ENCODE measurements at regions not wholly inside any gene's neighbourhood (a gene's known extent, or its start where the extent isn't known, plus 50 kb on each side); places are given as distances from the start of the nearest gene placed in this dataset.
"Not testable (repeated sequence)": the region's sequence is repeated elsewhere in the genome, so short reads cannot be mapped to it uniquely, and the experiment has no call there.

GRCh38 chr5:82603033-82603987 lies 325.2 kb upstream of the RPS23 start:
- DNase-seq (ENCODE audit: low spot score), result no peak

GRCh38 chr5:82601861-82602260 lies 323.7 kb upstream of the RPS23 start:
- no peak for DNase-seq (ENCODE audit: low spot score)

DNA sequence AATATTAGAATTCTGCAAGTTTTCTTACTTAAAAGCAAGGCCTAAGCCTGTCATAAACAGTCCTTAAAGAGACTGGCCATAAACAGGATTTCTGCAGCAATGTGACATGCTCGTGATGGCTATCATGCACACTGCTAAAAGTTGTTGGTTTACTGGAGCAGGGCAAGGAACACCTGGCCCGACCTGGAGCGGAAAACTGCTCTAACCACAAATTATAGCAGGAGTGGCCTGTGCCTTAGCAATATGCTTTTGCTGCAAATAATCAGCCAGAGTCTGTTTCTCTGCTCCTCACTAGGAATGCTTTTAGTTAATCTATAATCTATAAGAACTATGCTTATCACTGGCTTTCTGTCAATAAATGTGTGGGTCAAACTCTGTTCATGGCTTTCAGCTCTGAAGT lies 322.9 kb upstream of the RPS23 start:
- DNase-seq (ENCODE audit: low spot score), result no peak

GRCh38 chr5:82599692-82600091 lies 321.5 kb upstream of the RPS23 start:
- DNase-seq (ENCODE audit: low spot score), result no peak

GRCh38 chr5:82599030-82599429 lies 320.9 kb upstream of the RPS23 start:
- no peak for DNase-seq (ENCODE audit: low spot score)

- DNase-seq (ENCODE audit: low spot score), result no peak
These were observed 319.3 kb upstream of the RPS23 start for GRCh38 chr5:82597437-82597836.

DNA sequence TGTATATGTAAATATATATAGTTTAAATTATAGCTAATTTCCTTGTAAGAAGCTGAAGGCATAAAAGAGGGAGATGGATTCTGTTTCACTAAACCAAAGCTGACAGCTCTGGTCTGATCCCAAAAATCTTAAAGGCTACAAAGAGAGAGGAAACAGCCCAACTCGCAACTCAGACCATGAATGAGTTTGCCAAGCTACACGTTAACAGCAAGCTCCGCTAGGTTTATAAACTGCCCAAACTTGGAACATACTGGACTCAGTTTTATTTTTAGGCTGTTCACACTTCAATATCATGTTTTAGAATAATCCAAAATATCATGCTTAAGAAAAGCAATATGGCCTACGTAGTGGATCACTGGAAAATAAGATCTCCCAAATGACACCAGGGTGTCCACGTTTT lies 318.3 kb upstream of the RPS23 start:
- DNase-seq (ENCODE audit: low spot score), result no peak

DNA sequence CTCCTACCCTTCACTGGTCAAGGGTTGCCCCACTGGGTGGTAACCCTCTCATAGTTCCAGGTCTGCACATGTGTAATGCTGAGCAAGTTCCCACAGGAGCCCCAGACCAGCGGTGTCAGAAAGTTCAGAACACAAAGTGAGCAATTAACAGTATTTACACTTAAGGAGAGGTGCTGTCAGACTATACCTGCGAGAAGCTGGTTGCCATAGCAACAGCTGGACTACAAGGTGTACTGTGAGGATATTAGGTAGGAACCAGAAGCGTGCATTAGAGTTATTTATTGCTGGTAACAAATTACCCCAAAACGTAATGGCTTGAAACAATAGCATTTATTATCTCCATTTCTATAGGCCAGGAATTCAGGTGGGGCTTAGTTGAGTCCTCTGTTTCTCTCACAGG lies 317.0 kb upstream of the RPS23 start:
- DNase-seq (ENCODE audit: low spot score), result no peak

- no peak for DNase-seq (ENCODE audit: low spot score)
These were observed 315.9 kb upstream of the RPS23 start for GRCh38 chr5:82594097-82594496.

- DNase-seq (ENCODE audit: low spot score), result no peak
These were observed 315.3 kb upstream of the RPS23 start for GRCh38 chr5:82593481-82593880.

GRCh38 chr5:82591021-82591515 lies 312.9 kb upstream of the RPS23 start:
- DNase-seq (ENCODE audit: low spot score), result no peak

- no peak for DNase-seq (ENCODE audit: low spot score)
These were observed 312.0 kb upstream of the RPS23 start for GRCh38 chr5:82590112-82590511.

- DNase-seq (ENCODE audit: low spot score), result no peak
These were observed 308.6 kb upstream of the RPS23 start for GRCh38 chr5:82586661-82587310.

- no peak for DNase-seq (ENCODE audit: low spot score)
These were observed 308.0 kb upstream of the RPS23 start for GRCh38 chr5:82586181-82586580.

DNA sequence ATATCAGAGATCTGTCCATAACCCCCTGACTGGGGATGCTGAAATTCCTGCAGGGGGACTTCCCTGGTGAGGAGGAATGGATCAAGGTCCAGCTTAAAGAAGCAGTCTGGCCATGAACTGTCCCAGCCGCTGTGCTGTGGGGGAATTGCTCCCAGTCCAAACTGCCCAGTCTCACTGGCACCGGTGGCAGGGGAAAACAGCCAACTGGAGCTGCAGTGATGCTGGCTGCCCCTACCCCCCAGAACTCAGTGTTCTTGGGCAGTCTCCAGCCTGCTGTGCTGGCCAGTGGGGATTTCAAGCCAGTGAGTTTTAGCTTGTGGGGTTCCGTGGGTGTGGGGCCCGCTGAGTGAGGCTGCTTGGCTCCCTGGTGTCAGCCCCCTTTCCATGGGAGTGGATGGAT lies 306.5 kb upstream of the RPS23 start:
- DNase-seq (ENCODE audit: low spot score), result no peak

DNA sequence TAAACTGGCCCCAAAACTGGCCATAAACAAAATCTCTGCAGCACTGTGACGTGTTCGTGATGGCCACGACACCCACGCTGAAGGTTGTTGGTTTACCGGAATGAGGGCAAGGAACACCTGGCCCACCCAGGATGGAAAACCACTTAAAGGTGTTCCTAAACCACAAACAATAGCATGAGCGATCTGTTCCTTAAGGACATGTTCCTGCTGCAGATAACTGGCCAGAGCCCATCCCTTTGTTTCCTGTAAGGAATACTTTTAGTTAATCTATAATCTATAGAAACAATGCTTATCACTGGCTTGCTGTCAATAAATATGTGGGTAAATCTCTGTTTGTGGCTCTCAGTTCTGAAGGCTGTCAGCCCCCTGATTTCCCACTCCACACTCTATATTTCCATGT lies 305.2 kb upstream of the RPS23 start:
- not testable (repeated sequence) for DNase-seq (ENCODE audit: low spot score)

- no peak for DNase-seq (ENCODE audit: low spot score)
These were observed 286.8 kb upstream of the RPS23 start for GRCh38 chr5:82564963-82565362.

DNA sequence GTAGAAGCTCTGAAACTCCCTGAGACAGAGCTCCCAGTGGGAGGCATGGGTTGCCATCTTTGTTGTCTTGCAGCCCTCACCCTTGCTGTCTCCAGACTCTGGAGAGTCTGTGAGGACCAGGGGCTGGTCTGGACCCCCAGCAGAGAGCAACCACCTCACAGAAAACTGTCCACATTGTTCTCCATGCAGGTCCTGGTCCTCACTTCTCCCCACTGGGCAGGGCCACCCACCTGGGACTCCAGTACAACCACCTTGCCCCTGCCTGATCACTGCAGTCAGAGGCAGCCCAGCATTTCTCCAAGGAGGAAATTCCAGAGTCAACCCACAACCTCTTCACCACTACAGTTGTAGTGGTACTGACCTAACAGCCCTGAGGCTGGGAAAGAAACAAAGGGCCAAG lies 285.6 kb upstream of the RPS23 start:
- no peak for DNase-seq (ENCODE audit: low spot score)

GRCh38 chr5:82562696-82563240 lies 284.6 kb upstream of the RPS23 start:
- DNase-seq (ENCODE audit: low spot score), result no peak

- no peak for DNase-seq (ENCODE audit: low spot score)
These were observed 283.6 kb upstream of the RPS23 start for GRCh38 chr5:82561797-82562196.

DNA sequence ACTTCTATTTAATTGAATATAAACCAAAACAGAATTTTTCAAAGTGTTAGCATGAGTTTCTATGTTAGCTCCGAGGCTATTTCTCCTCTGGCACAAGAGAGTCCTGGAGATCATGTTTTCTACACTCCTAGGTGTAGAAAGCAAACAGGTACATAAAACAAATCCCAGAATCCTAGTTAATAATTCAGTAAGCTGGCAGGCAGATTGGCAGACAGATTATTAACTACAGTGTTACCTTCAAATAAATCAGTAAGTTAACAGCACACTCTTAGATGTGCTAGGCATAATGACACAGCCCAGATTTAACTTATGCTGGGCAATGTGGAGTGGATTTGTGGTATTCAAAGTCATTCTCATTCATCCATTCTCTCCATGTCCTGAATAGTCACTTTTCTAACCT lies 282.8 kb upstream of the RPS23 start:
- DNase-seq (ENCODE audit: low spot score), result no peak

- no peak for DNase-seq (ENCODE audit: low spot score)
These were observed 282.4 kb upstream of the RPS23 start for GRCh38 chr5:82560561-82560960.

GRCh38 chr5:82551840-82552385 lies 273.8 kb upstream of the RPS23 start:
- DNase-seq (ENCODE audit: low spot score), result no peak

Data from HuH-7.5 (cell line).